Vagina (tissue), 2 donors: ENCODE measurements at regions not wholly inside any gene's neighbourhood (a gene's known extent, or its start where the extent isn't known, plus 50 kb on each side); places are given as distances from the start of the nearest gene placed in this dataset.

Source experiments
- POLR2AphosphoS5 ChIP-seq, 2 donors: sonication (generic); formaldehyde crosslinking; IDR thresholded peaks; one replicate each; pipeline ENCODE4 v1.9.0; 2017; ENCODE audit warnings: antibody characterized with exemption in 2 of 2, mild to moderate bottlenecking in 2 of 2, low read depth in 1 of 2; ENCODE audit not compliant: insufficient read depth in 1 of 2
- TF ChIP-seq, protein P1 (sequence below), 3 experiments: fragments of 450-650 bp in 2 of 3; fragments of 200-600 bp in 1 of 3; sonication (generic) in 1 of 3; IDR thresholded peaks; one replicate each; pipeline ENCODE4 v1.5.1; 2017 to 2019; ENCODE audit warnings: antibody characterized with exemption in 3 of 3, mild to moderate bottlenecking in 2 of 3, moderate library complexity in 2 of 3

DNA sequence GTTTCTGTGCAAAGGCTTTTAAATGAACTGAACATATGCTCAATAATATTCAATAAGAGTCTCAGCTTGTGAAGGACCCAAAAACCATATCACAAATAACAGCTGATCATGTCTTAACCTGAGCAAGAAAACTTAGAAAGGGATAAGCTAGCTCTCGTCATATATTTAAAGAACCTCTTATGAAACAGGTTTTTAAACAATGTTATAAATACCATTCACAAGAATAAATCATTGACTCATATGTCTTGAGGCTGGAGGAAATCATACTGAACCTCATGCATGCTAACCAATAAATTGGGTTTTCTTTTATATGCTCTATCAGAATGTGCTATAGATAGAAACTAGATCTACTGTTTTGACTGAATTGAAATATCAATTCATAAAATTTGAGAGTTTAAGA, 426.9 kb downstream of the NOVA1 start:
- TF ChIP-seq, protein P1, sequence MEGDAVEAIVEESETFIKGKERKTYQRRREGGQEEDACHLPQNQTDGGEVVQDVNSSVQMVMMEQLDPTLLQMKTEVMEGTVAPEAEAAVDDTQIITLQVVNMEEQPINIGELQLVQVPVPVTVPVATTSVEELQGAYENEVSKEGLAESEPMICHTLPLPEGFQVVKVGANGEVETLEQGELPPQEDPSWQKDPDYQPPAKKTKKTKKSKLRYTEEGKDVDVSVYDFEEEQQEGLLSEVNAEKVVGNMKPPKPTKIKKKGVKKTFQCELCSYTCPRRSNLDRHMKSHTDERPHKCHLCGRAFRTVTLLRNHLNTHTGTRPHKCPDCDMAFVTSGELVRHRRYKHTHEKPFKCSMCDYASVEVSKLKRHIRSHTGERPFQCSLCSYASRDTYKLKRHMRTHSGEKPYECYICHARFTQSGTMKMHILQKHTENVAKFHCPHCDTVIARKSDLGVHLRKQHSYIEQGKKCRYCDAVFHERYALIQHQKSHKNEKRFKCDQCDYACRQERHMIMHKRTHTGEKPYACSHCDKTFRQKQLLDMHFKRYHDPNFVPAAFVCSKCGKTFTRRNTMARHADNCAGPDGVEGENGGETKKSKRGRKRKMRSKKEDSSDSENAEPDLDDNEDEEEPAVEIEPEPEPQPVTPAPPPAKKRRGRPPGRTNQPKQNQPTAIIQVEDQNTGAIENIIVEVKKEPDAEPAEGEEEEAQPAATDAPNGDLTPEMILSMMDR (IDR thresholded peaks at IDR 0.05), result no peak
- TF ChIP-seq POLR2AphosphoS5 (IDR thresholded peaks at IDR 0.05; ENCODE audit: insufficient read depth in 1 of 2, low read depth in 1 of 2), result no peak
